ENCODE measurements at regions not wholly inside any gene's neighbourhood (a gene's known extent, or its start where the extent isn't known, plus 50 kb on each side); places are given as distances from the start of the nearest gene placed in this dataset.

GRCh38 chr1:5456090-5456811, 536.0 kb downstream of the NPHP4 start:
- peaks cover 0 to 53% (median 15%) of the 10 kb centered on the region in 9 donors for H3K27me3 ChIP-seq
- H3K4me3 ChIP-seq, result no peak overlapping the region
- WGBS, 4 donors, result 27 to 34% (median 32%) methylated on average over 16 of the region's 16 CpGs
- no peaks in the 10 kb centered on the region for H3K36me3 ChIP-seq
- no peak for DNase-seq
- peaks cover 0 to 7% (median 0%) of the 10 kb centered on the region in 12 donors for H3K4me1 ChIP-seq
- no peak overlapping the region for H3K27ac ChIP-seq
- no peaks in the 10 kb centered on the region for H3K9me3 ChIP-seq
- intact Hi-C loops (cut with DNase I), result no loop called here
- peak in 1 of 4 donors; percentile 36 for ATAC-seq
- no peak for TF ChIP-seq CTCF (IDR thresholded peaks at IDR 0.05)
- no peak for TF ChIP-seq POLR2A (IDR thresholded peaks at IDR 0.05)

GRCh38 chr1:5455651-5456050, 536.6 kb downstream of the NPHP4 start:
- 17 to 23% (median 21%) methylated on average over 8 of the region's 8 CpGs for WGBS, 4 donors
- H3K9me3 ChIP-seq, result no peaks in the 10 kb centered on the region
- ATAC-seq, result no peak
- intact Hi-C loops (cut with DNase I), result no loop called here
- H3K4me1 ChIP-seq, result peaks cover 0 to 7% (median 0%) of the 10 kb centered on the region in 12 donors
- H3K36me3 ChIP-seq, result no peaks in the 10 kb centered on the region
- TF ChIP-seq CTCF (IDR thresholded peaks at IDR 0.05) (no peak), POLR2A (IDR thresholded peaks at IDR 0.05) (no peak)
- peaks cover 0 to 53% (median 15%) of the 10 kb centered on the region in 9 donors for H3K27me3 ChIP-seq
- DNase-seq, result no peak
- no peak overlapping the region for H3K27ac ChIP-seq
- H3K4me3 ChIP-seq, result no peak overlapping the region

- 33 to 45% (median 41%) methylated on average over 6 to 9 of the region's 9 CpGs for WGBS, 4 donors
- intact Hi-C loops (cut with DNase I), result no loop called here
- Histone ChIP-seq H3K27me3 (peaks cover 0 to 53% (median 15%) of the 10 kb centered on the region in 9 donors), H3K27ac (no peak overlapping the region), H3K36me3 (no peaks in the 10 kb centered on the region), H3K4me1 (peaks cover 0 to 7% (median 0%) of the 10 kb centered on the region in 12 donors), H3K9me3 (no peaks in the 10 kb centered on the region), H3K4me3 (no peak overlapping the region)
- DNase-seq (no peak), ATAC-seq (no peak)
- TF ChIP-seq POLR2A (IDR thresholded peaks at IDR 0.05) (no peak), CTCF (IDR thresholded peaks at IDR 0.05) (no peak)
Measured at GRCh38 chr1:5455056-5455455, 537.2 kb downstream of the NPHP4 start.

- H3K9me3 ChIP-seq, result no peaks in the 10 kb centered on the region
- no peaks in the 10 kb centered on the region for H3K36me3 ChIP-seq
- TF ChIP-seq POLR2A (IDR thresholded peaks at IDR 0.05) (no peak), CTCF (IDR thresholded peaks at IDR 0.05) (no peak)
- intact Hi-C loops (cut with DNase I), result no loop called here
- ATAC-seq (no peak), DNase-seq (no peak)
- no peak overlapping the region for H3K27ac ChIP-seq
- no peak overlapping the region for H3K4me3 ChIP-seq
- WGBS, 4 donors, result 84 to 89% (median 87%) methylated on average over 8 of the region's 8 CpGs
- peaks cover 0 to 53% (median 15%) of the 10 kb centered on the region in 9 donors for H3K27me3 ChIP-seq
- peaks cover 0 to 7% (median 0%) of the 10 kb centered on the region in 12 donors for H3K4me1 ChIP-seq
Measured at GRCh38 chr1:5453347-5453746, 538.9 kb downstream of the NPHP4 start.

Data from heart left ventricle (tissue), 16 donors.